Peyer's patch (tissue), 4 donors: ENCODE measurements at regions not wholly inside any gene's neighbourhood (a gene's known extent, or its start where the extent isn't known, plus 50 kb on each side); places are given as distances from the start of the nearest gene placed in this dataset.

Experiments
- DNase-seq, 3 donors: peaks; one replicate each; pipeline ENCODE4 v3.0.0-alpha.2; 2017 to 2019
- H3K27ac ChIP-seq, 4 donors: fragments of 200-600 bp; sonication (generic); one replicate each; pipeline ENCODE4 v1.5.1; 2016 to 2019
- H3K27me3 ChIP-seq, 2 donors: fragments of 200-600 bp; sonication (generic); one replicate each; pipeline ENCODE4 v1.5.1; 2019
- H3K36me3 ChIP-seq, 3 donors: fragments of 200-600 bp; sonication (generic); one replicate each; pipeline ENCODE4 v1.5.1; 2016 to 2019
- H3K4me1 ChIP-seq, 4 donors: fragments of 200-600 bp; sonication (generic); one replicate each; pipeline ENCODE4 v1.5.1; 2016 to 2019
- H3K4me3 ChIP-seq, 4 donors: fragments of 200-600 bp; sonication (generic); 1 replicate in 3 of 4; 2 replicates in 1 of 4; pipeline ENCODE4 v1.5.1; 2016 to 2019; ENCODE audit warnings: mild to moderate bottlenecking in 1 of 4
- H3K9me3 ChIP-seq, 4 donors: fragments of 200-600 bp; sonication (generic); one replicate each; pipeline ENCODE4 v1.5.1; 2016 to 2019; ENCODE audit warnings: mild to moderate bottlenecking in 1 of 4
- CTCF ChIP-seq, 6 experiments: fragments of 450-650 bp in 4 of 6; fragments of 200-600 bp in 2 of 6; sonication (generic) in 1 of 6; IDR thresholded peaks; one replicate each; pipeline ENCODE4 v1.5.1; 2017 to 2019; ENCODE audit warnings: antibody characterized with exemption in 6 of 6, mild to moderate bottlenecking in 3 of 6, moderate library complexity in 1 of 6
- POLR2A ChIP-seq, 2 donors: fragments of 450-650 bp; IDR thresholded peaks; one replicate each; pipeline ENCODE4 v1.5.1; 2017; ENCODE audit warnings: antibody characterized with exemption in 2 of 2, mild to moderate bottlenecking in 2 of 2, moderate library complexity in 2 of 2

- Histone ChIP-seq H3K4me1 (peaks cover 0 to 34% (median 2%) of the 10 kb centered on the region in 4 donors), H3K4me3 (no peak overlapping the region), H3K27me3 (no peaks in the 10 kb centered on the region), H3K9me3 (no peaks in the 10 kb centered on the region), H3K36me3 (no peaks in the 10 kb centered on the region), H3K27ac (no peak overlapping the region)
- TF ChIP-seq POLR2A (IDR thresholded peaks at IDR 0.05) = no peak
- TF ChIP-seq CTCF (IDR thresholded peaks at IDR 0.05) = no peak
- no peak for DNase-seq
These were observed 101.1 kb downstream of the AREG start for GRCh38 chr4:74546057-74546456.

- TF ChIP-seq POLR2A (IDR thresholded peaks at IDR 0.05) (no peak), CTCF (IDR thresholded peaks at IDR 0.05) (no peak)
These were observed 102.1 kb downstream of the AREG start for GRCh38 chr4:74547042-74547441.

GRCh38 chr4:74548561-74548960, 103.6 kb downstream of the AREG start:
- H3K4me3 ChIP-seq = no peak overlapping the region
- no peaks in the 10 kb centered on the region for H3K36me3 ChIP-seq
- TF ChIP-seq CTCF (IDR thresholded peaks at IDR 0.05) = no peak
- TF ChIP-seq POLR2A (IDR thresholded peaks at IDR 0.05) = no peak
- H3K27me3 ChIP-seq = no peaks in the 10 kb centered on the region
- H3K27ac ChIP-seq = no peak overlapping the region
- peaks cover 0 to 16% (median 0%) of the 10 kb centered on the region in 4 donors for H3K4me1 ChIP-seq
- H3K9me3 ChIP-seq = no peaks in the 10 kb centered on the region
- DNase-seq = no peak

More at GRCh38 chr4:74547042-74547441, 102.1 kb downstream of the AREG start:
- Histone ChIP-seq H3K4me1 (peaks cover 0 to 30% (median 2%) of the 10 kb centered on the region in 4 donors), H3K4me3 (no peak overlapping the region), H3K27me3 (no peaks in the 10 kb centered on the region), H3K27ac (no peak overlapping the region), H3K36me3 (no peaks in the 10 kb centered on the region), H3K9me3 (no peaks in the 10 kb centered on the region)
- DNase-seq = no peak

GRCh38 chr4:74549936-74550335, 105.0 kb downstream of the AREG start:
- TF ChIP-seq CTCF (IDR thresholded peaks at IDR 0.05) = no peak
- TF ChIP-seq POLR2A (IDR thresholded peaks at IDR 0.05) = no peak
- no peaks in the 10 kb centered on the region for H3K36me3 ChIP-seq
- no peaks in the 10 kb centered on the region for H3K9me3 ChIP-seq
- no peaks in the 10 kb centered on the region for H3K27me3 ChIP-seq
- DNase-seq = no peak
- no peak overlapping the region for H3K27ac ChIP-seq
- H3K4me1 ChIP-seq = peaks cover 0 to 6% (median 0%) of the 10 kb centered on the region in 4 donors
- no peak overlapping the region for H3K4me3 ChIP-seq

GRCh38 chr4:74555231-74555630, 110.3 kb downstream of the AREG start:
- peaks cover 0 to 3% (median 0%) of the 10 kb centered on the region in 4 donors for H3K9me3 ChIP-seq
- no peak overlapping the region for H3K4me3 ChIP-seq
- H3K36me3 ChIP-seq = no peaks in the 10 kb centered on the region
- H3K4me1 ChIP-seq = no peaks in the 10 kb centered on the region
- H3K27ac ChIP-seq = no peak overlapping the region
- no peaks in the 10 kb centered on the region for H3K27me3 ChIP-seq
- no peak for TF ChIP-seq POLR2A (IDR thresholded peaks at IDR 0.05)
- no peak for TF ChIP-seq CTCF (IDR thresholded peaks at IDR 0.05)
- DNase-seq = no peak

GRCh38 chr4:74555843-74556242, 110.9 kb downstream of the AREG start:
- Histone ChIP-seq H3K4me3 (no peak overlapping the region), H3K27me3 (no peaks in the 10 kb centered on the region), H3K36me3 (no peaks in the 10 kb centered on the region), H3K4me1 (no peaks in the 10 kb centered on the region), H3K9me3 (peaks cover 0 to 3% (median 0%) of the 10 kb centered on the region in 4 donors), H3K27ac (no peak overlapping the region)
- no peak for DNase-seq
- TF ChIP-seq CTCF (IDR thresholded peaks at IDR 0.05) = no peak
- TF ChIP-seq POLR2A (IDR thresholded peaks at IDR 0.05) = no peak
